HepG2 (cell line): ENCODE measurements at regions not wholly inside any gene's neighbourhood (a gene's known extent, or its start where the extent isn't known, plus 50 kb on each side); places are given as distances from the start of the nearest gene placed in this dataset.

Experiments
- ATAC-seq: fragments of 200-7000 bp; cut with Tn5 transposase; 3 replicates; pipeline ENCODE4 v1.9.1; 2020; ENCODE audit warnings: mild to moderate bottlenecking, moderate library complexity
- BruUV-seq: library from RNA; stranded (reverse); fragments of 400-500 nt; replicated peaks from 2 replicates; lab custom pipeline; 2021; lab: Mats Ljungman, UMichigan
- CTCF ChIA-PET: fragments of 300-600 bp; formaldehyde crosslinking; extraction: SDS; loops from one replicate; lab custom pipeline; 2021; ENCODE audit warnings: low total read pairs, inconsistent platforms, low intra/inter-chr PET ratio; lab: Yijun Ruan, JAX
- POLR2A ChIA-PET: fragments of 350-600 bp; sonication (Branson Sonifier 250); formaldehyde crosslinking; loops from one replicate; lab custom pipeline; 2020; ENCODE audit warnings: antibody characterized with exemption, inconsistent platforms; lab: Yijun Ruan, JAX
- DNase-seq: peaks from one replicate; pipeline ENCODE4 v3.0.0-alpha.2; 2015; ENCODE audit warnings: low spot score
- FAIRE-seq: peaks from 3 replicates; lab custom pipeline; 2011; peaks lifted over from hg19 to GRCh38; lab: Jason Lieb, UNC
- H2AFZ ChIP-seq: one replicate; pipeline ENCODE4 v1.6.1; 2011; ENCODE audit warnings: low read length, inconsistent platforms
- H3K27ac ChIP-seq: fragments of 300-600 bp; 3 replicates; pipeline ENCODE4 v1.8.0; 2011; ENCODE audit warnings: mixed run types, mild to moderate bottlenecking, mixed read lengths, low read length, inconsistent platforms; ENCODE audit not compliant: insufficient read depth; ENCODE audit errors: extremely low read length
- H3K27me3 ChIP-seq, 2 experiments: fragments of 200-600 bp in 1 of 2; 2 replicates in 1 of 2; 3 replicates in 1 of 2; pipeline versions ENCODE4 v1.6.0 to v1.8.0; 2011; ENCODE audit warnings: low read length in 2 of 2, mild to moderate bottlenecking in 2 of 2, moderate library complexity in 2 of 2, inconsistent platforms in 1 of 2; ENCODE audit not compliant: insufficient read depth in 2 of 2, control insufficient read depth in 1 of 2
- H3K36me3 ChIP-seq, 2 experiments: fragments of 200-600 bp in 1 of 2; replicated peaks in 1 of 2; 2 replicates in 1 of 2; 3 replicates in 1 of 2; pipeline versions ENCODE4 v1.5.1 to v1.8.0; 2011; ENCODE audit warnings: low read length in 2 of 2, inconsistent platforms in 1 of 2; ENCODE audit not compliant: insufficient read depth in 2 of 2, control insufficient read depth in 1 of 2
- H3K4me1 ChIP-seq: 2 replicates; pipeline ENCODE4 v1.5.1; 2012; ENCODE audit warnings: low read length, inconsistent platforms; ENCODE audit not compliant: insufficient read depth
- H3K4me2 ChIP-seq: 2 replicates; pipeline ENCODE4 v1.6.0; 2011; ENCODE audit warnings: low read depth, low read length, inconsistent platforms
- H3K4me3 ChIP-seq, 3 experiments: fragments of 200-600 bp in 1 of 3; sonication (generic), shearing (Covaris generic) in 1 of 3; replicated peaks in 1 of 3; 2 replicates each; pipeline ENCODE4 v1.5.1; 2011 to 2016; ENCODE audit warnings: low read length in 3 of 3, inconsistent platforms in 2 of 3, low read depth in 2 of 3, mild to moderate bottlenecking in 2 of 3, control low read depth in 1 of 3, mixed read lengths in 1 of 3; ENCODE audit not compliant: insufficient read depth in 1 of 3
- H3K79me2 ChIP-seq: one replicate; pipeline ENCODE4 v1.6.1; 2011; ENCODE audit warnings: low read length, inconsistent platforms; ENCODE audit not compliant: insufficient read depth
- H3K9ac ChIP-seq: 2 replicates; pipeline ENCODE4 v1.6.0; 2011; ENCODE audit warnings: mild to moderate bottlenecking, low read depth, low read length, inconsistent platforms; ENCODE audit not compliant: insufficient read depth
- H3K9me3 ChIP-seq: 2 replicates; pipeline ENCODE4 v1.5.1; 2012; ENCODE audit warnings: mild to moderate bottlenecking, low read length
- H4K20me1 ChIP-seq: 2 replicates; pipeline ENCODE4 v1.6.0; 2011; ENCODE audit warnings: inconsistent platforms, mild to moderate bottlenecking, low read length, moderate library complexity; ENCODE audit not compliant: insufficient read depth
- IRF2 ChIP-seq: IDR thresholded peaks from 2 replicates; pipeline ENCODE4 v1.6.1; 2018; ENCODE audit warnings: missing genetic modification reagents, missing compliant biosample characterization
- MYNN ChIP-seq: sonication (generic); formaldehyde crosslinking; IDR thresholded peaks from 2 replicates; pipeline ENCODE4 v1.4.0; 2020; ENCODE audit warnings: mild to moderate bottlenecking, low read depth, missing genetic modification reagents
- NFE2L2 ChIP-seq: fragments of 150-350 bp; IDR thresholded peaks from 2 replicates; pipeline ENCODE4 v1.6.1; 2014; ENCODE audit warnings: low read length
- PAX8 ChIP-seq: sonication (generic); formaldehyde crosslinking; IDR thresholded peaks from 2 replicates; pipeline ENCODE4 v1.8.0; 2022; ENCODE audit warnings: mild to moderate bottlenecking, missing genetic modification reagents, borderline replicate concordance
- SIN3A ChIP-seq: IDR thresholded peaks from 2 replicates; pipeline ENCODE4 v1.6.1; 2011; ENCODE audit warnings: low read depth, mild to moderate bottlenecking, control low read depth, low read length, borderline replicate concordance
- ZBTB38 ChIP-seq: sonication (generic); formaldehyde crosslinking; IDR thresholded peaks from 2 replicates; pipeline ENCODE4 v1.5.1; 2020; ENCODE audit warnings: mild to moderate bottlenecking, missing genetic modification reagents
- ZNF446 ChIP-seq: sonication (generic); formaldehyde crosslinking; IDR thresholded peaks from 2 replicates; pipeline ENCODE4 v1.5.0; 2020; ENCODE audit warnings: mild to moderate bottlenecking, missing genetic modification reagents
- ZNF510 ChIP-seq: sonication (generic); formaldehyde crosslinking; IDR thresholded peaks from 2 replicates; pipeline ENCODE4 v1.4.0; 2020; ENCODE audit warnings: low read depth, mild to moderate bottlenecking, missing genetic modification reagents
- ZNF589 ChIP-seq: sonication (generic); formaldehyde crosslinking; conservative IDR thresholded peaks from 2 replicates; pipeline ENCODE4 v1.8.0; 2022; ENCODE audit warnings: mild to moderate bottlenecking, moderate library complexity, missing genetic modification reagents
- ZNF737 ChIP-seq: sonication (generic); formaldehyde crosslinking; IDR thresholded peaks from 2 replicates; pipeline ENCODE4 v1.5.0; 2020; ENCODE audit warnings: missing genetic modification reagents, mild to moderate bottlenecking, borderline replicate concordance
- ZNF878 ChIP-seq: sonication (generic); formaldehyde crosslinking; IDR thresholded peaks from 2 replicates; pipeline ENCODE4 v1.8.1; 2023; ENCODE audit warnings: mild to moderate bottlenecking, missing genetic modification reagents, moderate library complexity
- WGBS: methylation state at CpG from one replicate; pipeline ENCODE4 v1.1.6; 2017; ENCODE audit warnings: low lambda C conversion rate; 5-methylcytosine and 5-hydroxymethylcytosine counted together
- in situ Hi-C: cut with HindIII; loops from 2 replicates; pipeline ENCODE4 v1.10.0; 2017; ENCODE audit warnings: low pct_unique_long_range_greater_than_20kb; ENCODE audit not compliant: extremely low pct_ligation_motif_present
- intact Hi-C: fragments of 100-400 bp; cut with micrococcal nuclease; formaldehyde crosslinking; loops from one replicate; pipeline ENCODE4 v1.10.0; 2022; ENCODE audit not compliant: unreplicated experiment
- TF ChIP-seq, protein P1 (sequence below): IDR thresholded peaks from 2 replicates; pipeline ENCODE4 v1.6.1; 2016; ENCODE audit warnings: missing compliant biosample characterization, missing genetic modification reagents, borderline replicate concordance
- TF ChIP-seq, protein P2 (sequence below): sonication (generic); formaldehyde crosslinking; IDR thresholded peaks from 2 replicates; pipeline ENCODE4 v1.5.0; 2020; ENCODE audit warnings: mild to moderate bottlenecking, missing genetic modification reagents
- TF ChIP-seq, protein P3 (sequence below): sonication (generic); formaldehyde crosslinking; IDR thresholded peaks from 2 replicates; pipeline ENCODE4 v1.4.0; 2020; ENCODE audit warnings: mild to moderate bottlenecking, missing genetic modification reagents

DNA sequence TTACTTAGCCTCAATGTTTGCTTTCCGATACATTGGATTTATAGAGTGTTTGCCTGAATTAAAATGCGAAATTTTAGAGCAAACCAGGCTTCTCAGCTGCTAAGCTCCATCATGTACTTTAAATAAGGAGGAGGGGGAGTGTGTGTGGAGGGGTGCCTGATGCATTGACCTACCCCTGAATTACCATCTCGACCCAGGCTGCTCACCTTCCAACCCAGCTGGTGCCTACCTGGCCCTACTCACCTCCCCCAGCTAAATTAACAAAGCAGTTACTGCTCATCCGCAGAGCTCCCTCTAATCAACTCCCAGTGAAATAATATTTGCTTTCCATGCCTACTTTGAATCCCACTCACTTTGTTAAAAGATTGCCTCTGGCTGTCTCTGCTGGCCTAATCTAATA, 544.5 kb downstream of the MAFB start (continued):
- TF ChIP-seq, protein P1, sequence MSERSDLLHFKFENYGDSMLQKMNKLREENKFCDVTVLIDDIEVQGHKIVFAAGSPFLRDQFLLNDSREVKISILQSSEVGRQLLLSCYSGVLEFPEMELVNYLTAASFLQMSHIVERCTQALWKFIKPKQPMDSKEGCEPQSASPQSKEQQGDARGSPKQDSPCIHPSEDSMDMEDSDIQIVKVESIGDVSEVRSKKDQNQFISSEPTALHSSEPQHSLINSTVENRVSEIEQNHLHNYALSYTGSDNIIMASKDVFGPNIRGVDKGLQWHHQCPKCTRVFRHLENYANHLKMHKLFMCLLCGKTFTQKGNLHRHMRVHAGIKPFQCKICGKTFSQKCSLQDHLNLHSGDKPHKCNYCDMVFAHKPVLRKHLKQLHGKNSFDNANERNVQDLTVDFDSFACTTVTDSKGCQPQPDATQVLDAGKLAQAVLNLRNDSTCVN (CRISPR knock-in tag): no peak
- TF ChIP-seq ZNF446 (CRISPR knock-in tag) (no peak), NFE2L2 (no peak), ZNF737 (CRISPR knock-in tag) (no peak), SIN3A (no peak), ZNF589 (no peak)

DNA sequence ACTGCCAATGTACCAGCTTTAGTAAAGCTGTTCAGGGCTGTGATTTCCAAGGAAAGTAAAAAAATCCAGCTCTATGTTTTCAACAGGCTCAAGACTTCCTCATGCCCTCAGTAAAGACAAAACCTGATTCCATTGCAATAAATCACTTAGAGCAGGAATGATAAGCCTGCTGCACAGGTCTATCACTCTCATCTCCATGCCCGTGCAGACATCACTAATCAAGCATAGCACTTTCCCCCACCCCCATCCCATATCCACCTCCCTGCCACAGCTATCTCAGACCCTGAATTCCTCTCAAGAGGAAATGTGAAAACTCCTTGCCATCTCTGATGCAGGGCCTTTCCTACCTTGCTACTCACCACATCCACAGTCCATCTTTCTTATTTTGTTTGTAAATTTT, 554.9 kb downstream of the MAFB start:
- peaks cover 18% of the 10 kb centered on the region for H3K9me3 ChIP-seq
- no peak overlapping the region for H3K4me2 ChIP-seq
- H3K36me3 ChIP-seq: no peaks in the 10 kb centered on the region
- no peak overlapping the region for H2AFZ ChIP-seq
- H3K79me2 ChIP-seq: no peaks in the 10 kb centered on the region
- POLR2A ChIA-PET: no interaction called here
- H3K9ac ChIP-seq: no peak overlapping the region
- CTCF ChIA-PET: no interaction called here
- no peaks in the 10 kb centered on the region for H3K27me3 ChIP-seq
- H4K20me1 ChIP-seq: no peaks in the 10 kb centered on the region
- WGBS: 7% methylated on average over 1 of the region's 1 CpG
- in situ Hi-C loops (no loop called here), intact Hi-C loops (no loop called here)
- FAIRE-seq (no peak), DNase-seq (no peak), ATAC-seq (no peak)
- H3K27ac ChIP-seq: no peak overlapping the region
- H3K4me1 ChIP-seq: no peaks in the 10 kb centered on the region
- BruUV-seq: no TSS peak
- H3K4me3 ChIP-seq: no peak overlapping the region
- TF ChIP-seq ZNF510 (CRISPR knock-in tag): no peak
- no peak for TF ChIP-seq IRF2 (CRISPR knock-in tag)
- TF ChIP-seq MYNN: no peak
- no peak for TF ChIP-seq ZNF878
- no peak for TF ChIP-seq PAX8 (CRISPR knock-in tag)
- TF ChIP-seq, protein P2, sequence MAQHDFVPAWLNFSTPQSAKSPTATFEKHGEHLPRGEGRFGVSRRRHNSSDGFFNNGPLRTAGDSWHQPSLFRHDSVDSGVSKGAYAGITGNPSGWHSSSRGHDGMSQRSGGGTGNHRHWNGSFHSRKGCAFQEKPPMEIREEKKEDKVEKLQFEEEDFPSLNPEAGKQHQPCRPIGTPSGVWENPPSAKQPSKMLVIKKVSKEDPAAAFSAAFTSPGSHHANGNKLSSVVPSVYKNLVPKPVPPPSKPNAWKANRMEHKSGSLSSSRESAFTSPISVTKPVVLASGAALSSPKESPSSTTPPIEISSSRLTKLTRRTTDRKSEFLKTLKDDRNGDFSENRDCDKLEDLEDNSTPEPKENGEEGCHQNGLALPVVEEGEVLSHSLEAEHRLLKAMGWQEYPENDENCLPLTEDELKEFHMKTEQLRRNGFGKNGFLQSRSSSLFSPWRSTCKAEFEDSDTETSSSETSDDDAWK: no peak
- TF ChIP-seq, protein P3, sequence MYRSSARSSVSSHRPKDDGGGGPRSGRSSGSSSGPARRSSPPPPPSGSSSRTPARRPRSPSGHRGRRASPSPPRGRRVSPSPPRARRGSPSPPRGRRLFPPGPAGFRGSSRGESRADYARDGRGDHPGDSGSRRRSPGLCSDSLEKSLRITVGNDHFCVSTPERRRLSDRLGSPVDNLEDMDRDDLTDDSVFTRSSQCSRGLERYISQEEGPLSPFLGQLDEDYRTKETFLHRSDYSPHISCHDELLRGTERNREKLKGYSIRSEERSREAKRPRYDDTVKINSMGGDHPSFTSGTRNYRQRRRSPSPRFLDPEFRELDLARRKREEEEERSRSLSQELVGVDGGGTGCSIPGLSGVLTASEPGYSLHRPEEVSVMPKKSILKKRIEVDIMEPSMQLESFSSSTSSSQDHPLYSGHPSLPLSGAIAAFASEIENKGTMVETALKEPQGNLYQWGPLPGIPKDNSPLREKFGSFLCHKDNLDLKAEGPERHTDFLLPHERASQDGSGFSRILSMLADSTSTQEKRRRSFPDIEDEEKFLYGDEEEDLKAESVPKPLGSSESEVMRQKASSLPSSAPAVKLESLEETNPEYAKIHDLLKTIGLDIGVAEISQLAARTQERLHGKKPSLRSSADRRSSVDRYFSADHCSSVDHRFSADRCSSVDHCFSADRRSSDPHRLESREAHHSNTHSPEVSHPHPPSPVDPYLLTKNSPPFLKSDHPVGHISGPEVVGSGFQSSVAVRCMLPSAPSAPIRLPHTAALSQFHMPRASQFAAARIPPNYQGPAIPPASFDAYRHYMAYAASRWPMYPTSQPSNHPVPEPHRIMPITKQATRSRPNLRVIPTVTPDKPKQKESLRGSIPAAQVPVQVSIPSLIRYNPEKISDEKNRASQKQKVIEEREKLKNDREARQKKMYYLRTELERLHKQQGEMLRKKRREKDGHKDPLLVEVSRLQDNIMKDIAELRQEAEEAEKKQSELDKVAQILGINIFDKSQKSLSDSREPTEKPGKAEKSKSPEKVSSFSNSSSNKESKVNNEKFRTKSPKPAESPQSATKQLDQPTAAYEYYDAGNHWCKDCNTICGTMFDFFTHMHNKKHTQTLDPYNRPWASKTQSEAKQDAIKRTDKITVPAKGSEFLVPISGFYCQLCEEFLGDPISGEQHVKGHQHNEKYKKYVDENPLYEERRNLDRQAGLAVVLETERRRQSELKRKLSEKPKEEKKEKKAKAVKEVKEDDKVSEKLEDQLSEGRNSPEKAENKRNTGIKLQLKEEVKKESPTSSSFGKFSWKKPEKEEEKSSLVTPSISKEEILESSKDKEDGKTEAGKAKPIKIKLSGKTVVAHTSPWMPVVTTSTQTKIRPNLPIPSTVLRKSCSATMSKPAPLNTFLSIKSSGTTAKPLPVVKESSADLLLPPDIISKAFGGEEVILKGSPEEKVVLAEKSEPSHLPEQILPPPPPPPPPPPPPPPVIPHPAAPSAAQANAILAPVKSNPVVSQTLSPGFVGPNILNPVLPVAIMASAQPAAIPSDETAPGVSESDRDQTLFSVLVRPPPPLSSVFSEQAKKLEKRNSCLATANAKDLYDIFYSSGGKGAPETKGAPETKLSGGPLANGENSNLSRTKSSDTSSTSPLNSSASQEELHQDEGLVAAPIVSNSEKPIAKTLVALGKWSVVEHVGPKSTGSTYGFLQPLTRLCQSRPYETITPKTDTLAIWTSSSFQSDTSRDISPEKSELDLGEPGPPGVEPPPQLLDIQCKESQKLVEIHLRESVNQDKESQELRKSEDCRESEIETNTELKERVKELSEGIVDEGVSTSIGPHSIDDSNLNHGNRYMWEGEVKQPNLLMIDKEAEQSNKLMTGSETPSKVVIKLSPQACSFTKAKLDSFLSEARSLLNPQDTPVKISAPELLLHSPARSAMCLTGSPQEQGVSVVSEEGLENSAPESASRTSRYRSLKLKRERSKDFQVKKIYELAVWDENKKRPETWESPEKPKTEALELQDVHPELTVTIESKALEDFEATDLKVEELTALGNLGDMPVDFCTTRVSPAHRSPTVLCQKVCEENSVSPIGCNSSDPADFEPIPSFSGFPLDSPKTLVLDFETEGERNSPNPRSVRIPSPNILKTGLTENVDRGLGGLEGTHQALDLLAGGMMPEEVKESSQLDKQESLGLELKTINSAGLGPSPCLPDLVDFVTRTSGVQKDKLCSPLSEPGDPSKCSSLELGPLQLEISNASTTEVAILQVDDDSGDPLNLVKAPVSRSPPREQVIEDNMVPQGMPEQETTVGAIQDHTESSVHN (CRISPR knock-in tag): no peak
- TF ChIP-seq ZBTB38 (CRISPR knock-in tag): no peak
